GM18498 (cell line): ENCODE measurements at regions not wholly inside any gene's neighbourhood (a gene's known extent, or its start where the extent isn't known, plus 50 kb on each side); places are given as distances from the start of the nearest gene placed in this dataset.

Experiments used
- ATAC-seq: cut with Tn5 transposase; IDR thresholded peaks from one replicate; pipeline ENCODE4 v1.9.1; 2021; ENCODE audit warnings: mild to moderate bottlenecking, moderate library complexity; ENCODE audit not compliant: unreplicated experiment

- ATAC-seq, result no peak
Measured at GRCh38 chr6:134469702-134470456, 152.0 kb upstream of the SGK1 start.

DNA sequence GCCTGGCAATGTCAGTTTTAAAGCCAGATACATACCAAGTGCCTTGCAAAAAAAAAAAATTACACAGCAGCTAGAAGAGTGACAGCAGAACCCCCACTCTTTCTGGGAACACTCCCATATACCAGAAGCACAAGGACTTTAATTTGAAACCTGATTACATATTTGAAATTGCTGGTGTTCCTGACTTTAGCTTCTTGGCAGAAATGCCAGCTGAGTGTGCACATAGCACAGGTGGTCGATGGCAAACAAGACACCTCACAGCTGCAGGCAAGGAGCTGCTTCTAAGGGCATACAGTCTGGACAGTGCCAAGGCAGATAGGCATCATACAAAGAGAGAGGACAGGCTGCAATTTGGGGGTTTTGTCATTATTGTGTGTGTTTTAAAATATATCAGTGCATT is 150.7 kb upstream of the SGK1 start:
- no peak for ATAC-seq

GRCh38 chr6:134467620-134468019 is 149.7 kb upstream of the SGK1 start:
- ATAC-seq, result no peak

DNA sequence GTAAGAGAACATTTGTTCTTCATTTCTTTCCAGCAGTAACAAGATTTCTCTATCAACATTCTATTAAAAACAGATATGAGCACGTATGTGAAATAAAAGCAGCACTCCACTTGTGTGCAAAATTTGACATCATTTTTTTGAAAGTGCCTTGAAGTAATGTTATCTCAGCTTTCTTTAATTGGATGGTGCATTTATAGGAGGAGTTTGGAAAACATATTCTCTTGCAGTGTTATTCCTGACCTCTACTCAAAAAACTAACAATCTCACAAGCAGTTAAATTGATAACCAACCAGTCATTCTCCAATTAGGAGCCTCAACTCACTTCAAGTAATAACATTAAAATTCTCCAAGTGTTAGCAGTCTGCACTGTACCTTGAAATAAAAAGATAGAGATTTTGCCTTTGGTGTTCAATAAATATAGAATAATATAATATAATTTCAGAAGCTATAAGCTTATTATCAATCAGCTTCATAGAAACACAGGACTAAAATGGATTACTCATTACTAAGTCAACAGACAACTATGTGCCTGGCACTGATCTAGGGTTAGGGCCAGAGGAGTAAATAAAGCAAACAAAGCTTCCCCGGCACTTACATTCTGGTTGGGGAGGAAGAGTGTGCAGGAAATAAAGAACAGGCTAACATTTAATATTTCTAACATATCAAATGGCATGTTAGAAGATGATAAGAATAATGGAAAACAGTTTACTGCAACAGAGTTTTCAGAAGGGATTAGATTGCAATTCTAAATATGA is 149.0 kb upstream of the SGK1 start:
- ATAC-seq, result no peak

DNA sequence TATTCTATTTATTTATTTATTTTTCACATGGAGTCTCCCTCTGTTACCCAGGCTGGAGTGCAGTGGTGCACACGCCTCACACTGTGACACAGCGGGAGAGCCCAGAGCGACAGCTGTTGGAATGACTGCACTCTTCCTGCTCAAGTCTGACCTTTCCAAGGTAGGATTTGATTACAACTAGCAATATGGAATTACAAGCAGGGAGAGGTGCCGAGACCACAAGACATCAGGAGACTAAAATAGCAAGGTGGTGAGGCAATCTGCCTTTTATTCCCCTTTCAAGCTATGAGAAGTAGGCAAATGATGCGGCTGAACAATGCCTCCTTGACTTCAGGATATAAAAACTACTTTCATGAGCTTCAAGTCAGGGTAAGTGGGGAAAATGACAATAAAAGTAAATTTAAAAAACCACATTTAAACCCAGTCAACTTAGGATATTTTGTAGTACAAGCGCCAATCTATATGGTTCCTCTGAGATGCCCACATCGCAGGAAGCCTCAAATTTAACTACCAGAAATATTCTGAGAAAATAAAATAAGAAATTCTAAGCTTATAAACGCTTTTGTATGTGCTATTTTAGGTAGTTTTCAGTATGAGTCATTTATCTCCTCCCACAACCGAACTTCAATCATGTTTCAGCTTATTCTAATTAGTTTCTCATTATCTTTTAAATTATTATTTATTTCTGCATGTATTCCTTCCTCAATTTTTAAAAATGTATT is 146.9 kb upstream of the SGK1 start:
- no peak for ATAC-seq

DNA sequence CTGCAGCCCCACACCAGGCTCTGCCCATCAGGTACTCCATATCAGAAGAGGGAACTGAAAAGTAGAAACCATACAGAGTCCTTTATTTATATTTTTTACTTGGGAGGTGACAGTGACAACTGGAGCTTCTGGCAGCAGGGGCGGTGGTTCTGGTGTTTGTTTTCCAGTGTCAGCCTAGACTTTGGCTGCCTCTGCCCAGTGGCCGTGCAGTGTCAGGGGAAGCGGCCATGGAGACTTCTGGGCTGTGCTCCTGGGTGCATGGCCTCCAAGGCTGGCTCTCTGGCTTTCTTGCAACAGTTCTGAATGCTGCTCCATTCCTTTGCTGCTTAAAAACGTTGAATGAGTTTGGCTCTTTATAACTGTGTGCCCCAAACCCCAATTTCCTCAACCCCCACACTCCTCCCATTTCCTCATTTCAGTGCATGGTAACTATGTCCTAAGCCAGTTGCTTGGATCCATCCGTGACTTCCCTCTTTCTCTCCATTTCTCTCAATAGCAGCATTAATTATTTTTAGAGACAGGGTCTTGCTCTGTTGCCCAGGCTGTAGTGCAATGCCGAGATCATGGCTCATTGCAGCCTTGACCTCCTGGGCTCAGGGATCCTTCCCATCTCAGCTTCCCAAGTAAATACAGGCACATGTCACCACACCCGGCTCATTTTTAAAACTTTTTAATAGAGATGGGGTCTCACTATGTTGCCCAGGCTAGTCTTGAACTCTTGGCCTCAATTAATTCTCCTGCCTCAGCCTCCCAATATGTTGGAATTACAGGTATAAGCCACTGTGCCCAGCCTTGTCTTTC is 141.1 kb upstream of the SGK1 start:
- ATAC-seq, result no peak

DNA sequence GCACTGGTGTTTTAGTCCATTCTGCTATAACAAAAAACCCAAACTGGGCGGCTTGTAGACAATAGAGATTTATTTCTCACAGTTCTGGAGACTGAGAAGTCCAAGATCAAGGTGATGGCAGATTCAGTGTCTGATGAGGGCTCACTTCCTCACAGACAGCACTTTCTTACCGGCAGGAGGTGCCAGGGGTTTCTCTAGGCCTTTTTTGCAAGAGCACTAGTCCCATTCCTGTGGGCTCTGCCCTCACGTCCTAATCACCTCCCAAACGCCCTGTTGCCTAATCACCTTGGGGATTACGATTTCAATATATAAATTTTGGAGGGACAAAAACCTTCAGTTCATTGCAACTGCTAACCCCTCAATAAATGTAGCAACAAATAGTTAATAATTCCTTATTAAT is 140.0 kb upstream of the SGK1 start:
- no peak for ATAC-seq

GRCh38 chr6:134456226-134456625 is 138.3 kb upstream of the SGK1 start:
- ATAC-seq, result no peak

- ATAC-seq, result no peak
Measured at GRCh38 chr6:134455319-134455718, 137.4 kb upstream of the SGK1 start.

DNA sequence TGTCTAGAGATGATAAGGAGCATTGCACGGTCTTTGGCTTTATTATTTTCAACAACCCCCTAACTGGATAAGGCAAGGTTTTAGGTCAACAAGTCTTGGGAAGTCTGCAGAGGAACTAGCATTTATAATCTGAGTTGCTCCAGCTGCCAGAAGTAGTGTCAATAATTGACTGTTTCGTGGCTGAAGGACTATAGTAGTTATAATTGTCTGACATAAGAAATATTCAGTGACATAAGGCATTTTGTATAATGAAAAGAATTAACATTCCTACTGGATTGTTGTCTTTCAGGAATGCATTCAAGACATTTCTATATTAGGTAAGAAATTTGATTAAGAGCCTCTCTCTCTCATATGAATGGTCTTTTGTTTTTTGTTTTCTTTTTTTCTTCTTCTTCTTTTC is 136.9 kb upstream of the SGK1 start:
- no peak for ATAC-seq

DNA sequence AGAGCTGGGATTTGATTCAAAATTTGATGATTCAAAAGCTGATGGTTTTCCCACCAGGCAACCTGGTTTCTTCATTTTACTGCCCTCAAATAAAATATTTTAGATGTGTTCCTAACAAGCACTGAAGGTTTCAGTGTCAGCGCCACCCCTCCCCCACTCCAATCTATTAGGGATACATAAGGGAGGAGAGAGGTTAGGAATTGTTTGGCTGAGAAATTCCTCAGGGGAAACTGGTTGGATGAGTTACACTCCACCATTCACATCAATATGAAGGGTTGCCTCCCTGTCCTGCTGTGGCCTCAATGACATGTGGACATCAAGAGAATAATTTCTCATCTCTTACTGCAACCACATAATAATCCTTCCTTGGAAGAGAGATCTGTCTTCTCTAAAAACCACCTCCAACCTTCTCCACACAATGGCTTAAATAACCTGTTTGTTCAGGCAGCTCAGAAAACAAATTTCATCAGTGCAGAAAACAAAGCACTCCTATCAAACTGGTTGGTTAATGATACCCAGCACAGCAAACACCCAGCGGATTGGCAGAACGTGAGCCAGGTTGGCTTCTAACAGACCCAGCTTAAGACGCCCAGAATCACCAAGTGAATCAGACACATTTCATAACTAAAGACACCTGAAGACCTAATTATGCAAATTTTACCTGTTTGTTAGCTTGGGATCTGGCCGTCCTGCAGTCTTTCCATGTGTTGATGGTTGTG is 136.0 kb upstream of the SGK1 start:
- no peak for ATAC-seq

GRCh38 chr6:134452906-134453305 is 135.0 kb upstream of the SGK1 start:
- no peak for ATAC-seq

- ATAC-seq, result no peak
Measured at GRCh38 chr6:134451529-134451928, 133.6 kb upstream of the SGK1 start.

DNA sequence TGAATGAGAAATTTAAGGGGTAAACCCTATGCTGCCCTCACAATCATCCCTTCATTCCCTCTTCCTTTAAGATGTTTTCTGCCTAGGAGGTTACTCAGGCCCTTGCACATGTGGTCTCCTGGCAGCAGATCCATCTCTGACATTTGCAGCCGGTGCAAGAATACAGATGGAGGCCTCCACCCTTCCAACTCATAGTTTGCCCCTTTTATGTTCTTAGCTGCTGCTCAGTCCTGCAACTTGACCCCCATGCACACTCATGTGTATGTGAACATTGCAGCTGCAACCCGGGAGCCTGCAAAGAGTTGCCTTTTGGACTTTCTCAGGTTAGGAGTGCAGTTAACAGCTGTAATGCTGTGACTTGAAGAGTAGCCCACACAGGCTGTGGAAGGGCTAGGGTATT is 131.9 kb upstream of the SGK1 start:
- no peak for ATAC-seq

DNA sequence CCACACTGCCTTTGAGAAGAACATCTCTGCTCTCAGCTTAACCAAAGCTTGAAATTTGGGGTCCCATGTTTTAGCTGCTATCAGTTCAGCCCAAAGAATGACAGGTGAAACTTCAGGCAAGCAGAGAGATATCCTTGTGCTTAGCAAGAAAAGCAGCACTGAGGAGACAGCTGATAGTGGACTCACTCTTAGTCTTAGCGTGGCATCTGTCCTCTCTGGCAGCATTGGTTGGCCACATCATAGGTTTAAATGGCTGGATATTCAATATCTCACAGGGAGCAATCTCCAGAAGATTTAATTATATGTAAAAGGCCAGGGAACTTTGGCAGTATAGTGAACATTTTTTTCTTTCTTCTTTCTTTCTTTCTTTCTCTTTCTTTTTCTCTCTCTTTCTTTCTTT is 131.1 kb upstream of the SGK1 start:
- ATAC-seq, result no peak

DNA sequence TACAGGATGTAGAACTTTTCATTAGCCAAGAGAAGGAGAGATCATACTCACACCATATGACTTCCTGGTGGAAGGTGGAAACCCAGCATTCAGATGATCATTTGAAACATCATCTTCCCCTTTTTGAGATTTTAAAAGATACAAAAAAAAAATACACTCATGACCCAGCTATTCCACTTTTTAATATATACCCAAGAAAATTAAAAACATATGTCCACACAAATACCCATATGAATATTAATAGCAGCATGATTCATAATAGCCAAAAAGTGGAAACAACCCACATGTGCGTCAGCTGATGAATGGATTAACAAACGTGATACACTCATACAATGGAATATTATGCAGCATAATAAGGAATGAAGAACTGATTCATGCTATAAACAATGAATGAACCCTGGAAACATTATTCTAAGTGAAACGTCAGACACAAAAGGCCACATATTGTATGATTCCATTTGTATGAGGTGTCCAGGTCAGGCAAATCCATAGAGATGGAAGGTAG is 130.0 kb upstream of the SGK1 start:
- no peak for ATAC-seq

DNA sequence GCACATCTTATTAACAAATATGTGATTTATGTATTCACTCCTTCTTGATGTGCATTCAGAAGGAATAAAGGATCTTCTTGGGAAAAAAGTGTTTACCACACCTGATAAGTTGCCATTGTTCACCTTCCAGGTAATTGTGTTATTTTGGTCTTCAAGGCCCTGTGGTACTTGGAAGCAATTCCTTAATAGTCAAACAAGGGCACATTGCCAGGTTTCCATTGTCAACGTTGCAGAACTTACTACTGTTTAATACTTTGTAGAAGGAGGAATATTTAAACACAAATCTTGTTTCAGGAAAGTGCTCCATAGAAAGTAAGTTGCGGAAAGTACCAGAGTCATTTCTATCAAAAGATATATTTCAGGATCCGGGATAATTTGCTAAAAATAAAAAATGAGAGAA is 129.5 kb upstream of the SGK1 start:
- no peak for ATAC-seq

DNA sequence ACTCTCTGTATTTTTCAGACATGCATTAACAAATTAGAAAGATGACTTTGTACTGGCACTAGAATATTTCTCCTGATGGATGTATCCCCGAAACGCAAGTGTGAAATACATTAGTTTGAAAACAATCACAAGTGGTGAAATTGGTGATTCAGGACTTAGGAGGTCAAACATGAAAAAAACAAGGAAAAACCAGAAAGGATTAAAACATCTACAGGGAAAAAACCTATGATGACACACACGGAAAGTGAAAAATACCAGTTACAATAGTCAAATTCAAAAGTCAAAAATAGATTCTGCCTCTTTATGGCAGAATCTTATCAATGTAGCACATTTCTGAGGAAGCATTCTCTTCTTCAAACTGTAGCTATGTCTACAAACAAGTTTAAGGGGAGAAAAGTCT is 129.0 kb upstream of the SGK1 start:
- ATAC-seq, result no peak

DNA sequence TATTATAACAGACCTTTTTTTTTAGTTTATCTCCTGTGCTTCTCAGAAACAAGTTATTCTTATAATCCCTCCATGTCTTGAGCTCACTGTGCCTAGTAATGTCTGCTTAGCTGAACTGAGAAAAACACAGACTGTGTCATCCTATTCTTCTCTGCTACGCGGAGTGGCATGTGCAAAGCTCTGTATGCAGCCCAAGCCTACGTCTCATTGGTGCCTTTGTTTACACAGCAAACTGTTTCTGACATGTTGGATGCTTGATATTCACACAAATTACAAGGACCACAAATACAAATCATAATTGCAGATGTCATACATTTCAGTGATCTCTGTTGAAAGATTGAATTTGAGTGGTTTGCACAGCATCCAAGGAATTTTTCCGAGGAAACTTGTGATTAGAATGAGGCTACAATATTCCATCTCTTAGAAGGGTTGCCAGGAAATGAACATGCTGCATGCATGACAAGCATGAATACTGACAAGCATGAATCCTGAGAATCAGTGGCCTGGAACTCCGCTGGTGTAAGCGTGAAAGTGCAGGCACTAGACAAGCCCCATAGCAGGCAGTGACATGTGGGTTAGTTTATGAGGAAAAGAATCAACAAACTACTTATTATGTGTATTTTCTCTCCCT is 128.4 kb upstream of the SGK1 start:
- no peak for ATAC-seq

DNA sequence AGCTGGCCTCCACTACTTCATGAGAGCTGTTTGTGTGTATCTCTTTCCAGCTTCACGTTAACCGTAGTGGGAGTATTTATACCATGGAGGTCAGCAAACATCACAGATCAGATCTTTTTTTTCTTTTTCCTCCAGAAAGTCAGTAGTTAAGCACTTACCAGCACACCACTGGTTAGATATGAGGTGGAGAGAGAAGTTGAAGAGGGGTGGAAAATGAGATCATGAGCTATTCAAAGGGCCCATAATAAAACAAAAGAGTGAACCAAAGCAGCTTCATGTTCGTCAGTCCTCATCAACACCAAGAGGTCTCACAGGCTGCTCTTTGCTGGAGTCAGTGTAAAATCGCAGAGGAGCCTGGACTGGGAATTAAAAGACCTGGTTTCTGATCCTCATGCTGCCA is 125.1 kb upstream of the SGK1 start:
- no peak for ATAC-seq
